ENCODE measurements at regions not wholly inside any gene's neighbourhood (a gene's known extent, or its start where the extent isn't known, plus 50 kb on each side); places are given as distances from the start of the nearest gene placed in this dataset.

DNA sequence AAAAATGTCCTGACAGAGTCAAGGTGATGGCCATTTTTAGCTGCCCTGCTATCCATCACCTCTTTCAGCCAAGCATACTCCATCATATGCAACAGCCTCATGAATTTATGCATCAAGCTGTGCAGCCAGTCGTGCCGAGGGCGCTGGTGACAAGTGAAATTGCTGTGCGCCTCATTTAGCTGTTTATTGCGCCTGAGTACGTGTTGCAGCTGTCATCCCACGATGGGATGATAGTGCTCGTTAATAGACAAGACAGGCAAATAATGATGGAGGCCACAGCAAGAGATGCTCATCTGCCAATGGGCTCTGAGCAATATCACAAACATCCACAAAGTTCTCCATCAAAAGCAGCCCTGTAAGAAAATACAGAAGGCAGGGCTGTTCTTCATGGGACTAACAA lies 562.3 kb upstream of the POU3F2 start:
- FAIRE-seq (no peak), DNase-seq (ENCODE audit: insufficient read length, low spot score) (no peak)

DNA sequence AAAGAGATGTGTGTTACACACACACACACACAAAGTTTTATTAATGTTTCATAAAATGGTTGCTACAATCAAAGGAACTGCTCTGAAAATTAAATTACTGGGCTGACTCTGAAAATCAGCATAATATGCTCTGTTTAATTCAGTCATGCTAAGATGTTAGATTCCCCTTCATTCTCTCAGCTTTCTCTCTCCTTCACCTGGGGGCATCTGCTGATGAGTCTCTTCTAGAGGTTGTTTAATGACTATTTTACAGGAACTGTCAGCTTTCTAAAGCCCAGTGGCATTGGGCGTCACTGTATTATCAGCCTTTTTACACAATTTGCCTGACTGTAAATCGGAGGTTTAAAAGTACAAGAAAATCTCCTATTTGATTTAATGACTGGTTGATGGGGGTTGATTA lies 559.7 kb upstream of the POU3F2 start:
- DNase-seq (ENCODE audit: insufficient read length, low spot score) (no peak), FAIRE-seq (no peak)

DNA sequence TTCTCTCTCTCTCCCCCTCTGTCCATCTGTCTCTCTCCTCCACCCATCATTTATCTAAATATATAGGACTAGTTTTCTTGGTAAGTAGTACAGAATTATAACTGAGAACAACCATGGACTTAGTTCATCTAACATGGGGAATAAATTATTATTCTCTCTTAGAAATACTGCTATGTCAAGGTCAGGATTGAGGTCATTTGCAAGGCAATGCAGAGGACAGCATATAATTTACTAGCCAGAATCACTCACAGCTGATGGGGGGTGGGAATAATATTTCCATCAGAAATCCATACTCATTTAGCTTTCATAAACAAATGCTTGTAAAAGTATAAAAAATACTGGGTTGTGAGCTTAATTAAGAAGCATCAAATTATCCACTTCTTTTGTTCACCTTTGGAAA lies 553.9 kb upstream of the POU3F2 start:
- FAIRE-seq (no peak), DNase-seq (ENCODE audit: insufficient read length, low spot score) (no peak)

DNA sequence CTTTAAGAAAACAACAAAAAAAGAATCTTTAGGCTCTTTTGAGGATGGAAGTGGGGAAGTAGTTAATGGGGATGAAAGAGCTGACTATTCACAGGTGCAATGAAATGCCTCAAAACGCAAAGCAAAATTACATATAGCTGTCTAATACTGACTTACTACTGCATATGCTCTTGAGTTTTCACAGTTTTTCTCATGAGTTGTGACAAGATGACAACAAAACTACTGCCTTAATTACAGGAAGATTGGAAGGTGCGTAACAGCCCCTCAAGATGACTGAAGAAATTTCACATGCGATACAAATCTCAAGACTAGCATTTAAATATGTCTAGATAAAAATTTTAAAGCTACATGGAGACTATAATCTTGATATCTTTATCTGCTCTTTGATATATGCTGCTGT lies 547.8 kb upstream of the POU3F2 start:
- FAIRE-seq, result no peak
- DNase-seq (ENCODE audit: insufficient read length, low spot score), result no peak

DNA sequence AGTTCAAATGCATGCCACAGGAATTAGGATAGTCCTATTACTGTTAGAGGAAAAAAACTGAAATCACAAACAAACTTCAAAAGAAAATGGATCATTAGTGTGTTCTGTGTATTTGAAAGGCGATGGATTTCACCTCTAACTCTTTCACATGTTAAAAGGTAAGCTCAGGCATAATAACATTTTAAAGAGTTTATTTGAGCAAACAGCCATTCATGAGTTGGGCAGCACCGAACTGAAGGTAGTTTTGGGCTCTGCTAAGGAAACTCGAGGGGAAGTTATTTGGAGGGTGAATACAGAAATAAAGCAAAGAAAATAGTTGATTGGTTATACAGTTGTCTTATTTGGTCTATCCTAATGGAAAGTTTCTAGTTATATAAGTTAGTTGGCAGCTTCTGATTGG lies 546.5 kb upstream of the POU3F2 start:
- DNase-seq (ENCODE audit: insufficient read length, low spot score), result no peak
- no peak for FAIRE-seq

DNA sequence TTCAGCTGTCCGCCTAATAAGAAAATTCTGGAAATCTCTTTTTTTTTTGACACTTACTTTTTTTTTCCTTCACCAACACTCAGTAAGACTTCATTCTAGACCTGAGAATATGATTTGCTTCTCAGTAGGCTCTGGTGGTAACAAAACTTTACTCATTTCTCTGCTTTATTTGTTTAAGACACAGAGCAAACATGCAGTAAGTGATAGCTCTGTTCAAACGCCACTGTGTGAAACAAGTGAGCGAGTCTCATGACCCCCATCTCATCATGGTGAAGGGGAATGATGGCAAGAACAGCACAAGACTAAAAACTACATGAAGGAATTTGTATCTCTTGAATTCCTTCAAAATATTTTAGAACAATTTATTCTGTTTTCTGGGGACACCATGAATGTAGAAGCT lies 541.6 kb upstream of the POU3F2 start:
- no peak for DNase-seq (ENCODE audit: insufficient read length, low spot score)
- FAIRE-seq, result no peak

DNA sequence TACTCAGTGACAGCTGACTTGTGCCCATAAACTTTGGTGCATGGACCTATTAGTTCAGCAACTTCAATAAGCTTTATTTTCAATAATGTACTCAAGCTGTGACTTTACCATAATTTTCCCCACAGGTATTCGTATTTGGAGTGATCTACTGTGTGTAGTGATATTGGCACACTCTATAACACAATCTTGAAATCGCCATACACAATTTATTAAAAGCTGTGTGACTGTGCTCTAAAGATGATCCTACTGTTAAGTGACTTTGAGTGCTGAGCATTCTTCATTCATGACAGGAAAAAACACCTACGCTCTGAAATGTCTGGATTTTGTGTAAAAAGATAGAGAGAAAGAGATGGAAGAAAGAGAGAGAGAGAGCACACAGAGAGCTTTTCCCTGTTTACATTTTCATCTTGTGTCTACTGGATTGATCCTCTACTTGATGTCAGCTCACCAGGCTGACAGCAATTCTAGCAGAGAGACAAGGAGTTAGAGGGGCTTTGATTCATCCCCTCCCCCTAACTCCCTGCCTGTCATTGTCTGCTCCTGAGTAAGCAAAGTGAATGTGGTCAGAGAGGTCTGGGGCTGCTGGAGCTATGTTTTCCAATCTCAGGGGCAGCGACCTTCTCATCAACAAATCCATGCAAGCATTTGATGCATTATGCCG lies 538.7 kb upstream of the POU3F2 start:
- DNase-seq (ENCODE audit: insufficient read length, low spot score), result no peak

GRCh38 chr6:98308564-98308963 lies 525.8 kb upstream of the POU3F2 start:
- no peak for FAIRE-seq

More for the DNA sequence above, 538.7 kb upstream of the POU3F2 start:
- FAIRE-seq, result no peak

DNA sequence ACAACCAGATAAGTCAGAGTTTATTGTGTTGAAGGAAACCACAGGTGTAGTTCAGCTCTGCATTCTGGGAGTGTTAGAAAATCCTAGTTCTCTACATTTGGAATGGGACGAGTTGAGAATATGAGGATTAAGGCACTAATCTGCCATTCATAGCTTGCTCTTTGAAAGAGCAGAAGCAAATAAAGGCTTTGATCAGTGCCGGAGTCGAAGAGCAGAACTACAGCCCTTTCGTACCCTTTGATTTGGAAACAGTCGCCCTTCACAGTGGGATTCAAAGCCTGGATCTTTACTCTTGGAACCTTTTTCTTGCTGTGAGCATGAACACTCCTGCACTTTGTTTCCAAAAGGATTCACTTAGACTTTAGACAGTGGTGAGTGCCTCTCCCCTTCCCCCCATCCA lies 523.9 kb upstream of the POU3F2 start:
- no peak for FAIRE-seq
- DNase-seq (ENCODE audit: insufficient read length, low spot score), result no peak

More at GRCh38 chr6:98308564-98308963, 525.8 kb upstream of the POU3F2 start:
- no peak for DNase-seq (ENCODE audit: insufficient read length, low spot score)

- FAIRE-seq, result no peak
- DNase-seq (ENCODE audit: insufficient read length, low spot score), result no peak
Measured at GRCh38 chr6:98323605-98324004, 510.8 kb upstream of the POU3F2 start.

DNA sequence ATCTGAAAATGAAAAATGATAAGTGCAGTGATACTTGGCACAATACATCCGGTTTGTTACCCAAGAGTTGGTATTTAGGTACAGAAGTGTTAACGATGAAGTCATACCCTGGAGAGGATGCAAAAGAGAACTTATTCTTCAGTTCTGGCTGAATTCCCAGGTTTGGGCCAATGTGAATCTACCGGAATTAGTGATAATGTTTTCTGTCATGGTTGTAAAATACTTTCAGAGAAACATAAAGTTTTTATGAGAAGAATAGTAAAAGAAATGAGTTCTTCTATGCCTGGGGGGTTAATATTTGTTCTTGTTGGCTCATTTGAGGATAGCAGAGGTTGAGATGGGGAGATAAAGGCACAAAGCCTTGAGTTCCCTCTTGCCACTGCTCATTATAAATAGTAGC lies 509.9 kb upstream of the POU3F2 start:
- DNase-seq (ENCODE audit: insufficient read length, low spot score) (no peak), FAIRE-seq (no peak)

DNA sequence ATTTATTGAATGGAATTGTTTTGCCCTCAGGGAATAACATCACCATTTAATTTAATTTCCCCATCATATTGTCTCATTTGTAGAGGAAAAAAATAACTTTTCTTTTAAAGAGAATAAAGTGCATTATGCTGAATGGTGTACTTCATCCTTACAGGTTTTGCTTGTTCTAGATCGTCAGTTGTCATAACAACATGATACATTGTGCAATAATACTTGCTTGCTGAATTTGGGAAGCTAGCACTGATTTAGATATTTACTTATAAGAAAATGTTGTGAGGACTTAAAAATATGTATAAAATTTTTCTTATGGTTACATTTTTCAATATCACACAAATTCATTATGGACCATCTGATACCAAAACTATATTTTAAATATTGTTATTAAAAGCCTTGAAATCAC lies 509.0 kb upstream of the POU3F2 start:
- DNase-seq (ENCODE audit: insufficient read length, low spot score), result no peak
- FAIRE-seq, result no peak

GRCh38 chr6:98333273-98333672 lies 501.1 kb upstream of the POU3F2 start:
- no peak for DNase-seq (ENCODE audit: insufficient read length, low spot score)
- FAIRE-seq, result no peak

DNA sequence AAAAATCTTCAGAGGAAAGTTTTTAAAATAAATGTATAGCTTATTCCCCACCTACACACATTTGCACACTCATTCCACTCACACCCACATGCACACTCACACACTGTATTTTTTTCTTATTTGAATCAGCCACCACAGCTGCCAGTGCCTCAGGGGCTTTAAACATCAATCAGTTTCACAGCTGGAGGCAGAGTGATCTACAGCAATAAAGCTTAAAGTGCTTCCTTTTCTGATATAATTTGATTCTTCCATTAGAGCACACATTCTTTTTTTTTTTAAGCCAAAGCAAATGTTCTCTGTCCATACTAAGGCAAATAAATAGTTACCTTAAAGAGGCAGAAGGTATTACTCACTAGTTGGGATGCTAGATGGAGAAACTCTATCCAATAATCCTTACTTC lies 498.8 kb upstream of the POU3F2 start:
- no peak for DNase-seq (ENCODE audit: insufficient read length, low spot score)
- FAIRE-seq, result no peak

DNA sequence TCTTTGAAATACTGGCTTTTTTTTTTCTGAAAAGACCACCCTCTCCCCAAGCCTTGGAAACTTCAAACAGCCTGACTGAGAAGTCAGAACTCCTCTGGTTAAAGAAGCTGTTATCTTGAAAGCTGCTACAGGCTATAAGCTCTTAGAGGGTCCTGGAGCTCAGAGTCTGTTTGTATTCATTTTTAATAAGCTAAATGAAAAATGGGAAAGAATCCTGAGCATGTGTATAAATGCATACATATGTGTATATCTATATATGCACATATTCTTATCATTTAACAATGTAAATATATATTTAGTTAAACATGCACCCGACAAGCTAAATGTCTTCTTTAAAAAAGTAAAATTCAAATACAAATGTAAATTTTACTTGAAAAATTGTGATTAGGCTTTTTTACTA lies 494.9 kb upstream of the POU3F2 start:
- FAIRE-seq (no peak), DNase-seq (ENCODE audit: insufficient read length, low spot score) (no peak)

DNA sequence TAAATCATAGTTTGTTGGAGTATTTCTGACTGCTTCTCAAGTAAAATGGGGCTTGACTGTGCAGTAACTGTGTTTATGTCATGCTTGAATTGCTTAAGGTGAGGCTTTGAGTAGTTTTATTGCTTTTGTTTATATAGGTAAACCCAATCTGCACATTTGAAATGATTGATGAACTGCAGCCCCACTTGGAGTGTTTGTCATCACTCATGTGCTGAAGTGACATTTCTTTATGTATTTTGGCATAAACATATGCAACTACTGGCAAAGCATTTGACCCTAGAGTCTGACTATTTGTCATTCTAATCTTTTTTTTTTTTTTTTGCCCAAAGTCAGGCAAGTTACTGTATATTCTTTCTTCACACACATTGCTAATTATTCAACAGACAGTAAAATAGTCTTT lies 491.4 kb upstream of the POU3F2 start:
- no peak for FAIRE-seq
- no peak for DNase-seq (ENCODE audit: insufficient read length, low spot score)

DNA sequence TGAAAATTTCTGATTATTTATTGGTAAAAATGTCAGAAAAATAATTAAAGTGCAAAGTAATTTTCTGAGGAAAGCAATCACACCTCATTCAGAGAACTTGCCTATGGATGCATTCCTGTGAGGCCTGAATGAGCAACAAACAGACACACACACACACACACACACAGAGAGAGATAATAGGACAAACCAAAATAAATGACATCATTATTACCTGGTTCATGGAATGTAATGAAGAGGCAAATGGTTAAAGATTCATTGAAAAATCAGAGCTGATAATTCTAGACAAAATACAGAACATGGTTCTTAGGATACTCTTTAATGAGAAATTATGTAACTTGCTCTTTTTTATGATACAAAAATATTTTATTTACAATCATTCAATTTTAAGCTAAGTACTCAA lies 490.6 kb upstream of the POU3F2 start:
- DNase-seq (ENCODE audit: insufficient read length, low spot score) (no peak), FAIRE-seq (no peak)

DNA sequence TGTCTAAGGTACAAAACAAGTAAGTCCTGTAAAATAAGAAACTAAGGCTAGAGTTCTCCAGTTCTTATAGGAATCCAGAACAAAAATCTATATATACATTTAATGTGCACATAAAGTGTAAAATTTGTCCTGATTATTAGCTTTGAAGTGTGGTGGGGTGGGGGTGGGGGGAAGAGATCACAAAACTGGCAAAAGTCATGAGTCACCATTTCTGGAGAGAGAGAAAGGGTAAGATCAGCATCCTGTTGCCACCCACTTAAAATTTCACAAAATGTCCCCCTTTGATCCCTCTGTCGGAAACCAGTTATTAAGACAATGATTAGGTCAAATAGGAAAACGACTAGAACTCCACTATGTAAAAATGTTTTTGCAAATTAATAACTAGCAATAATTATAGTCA lies 482.0 kb upstream of the POU3F2 start:
- FAIRE-seq, result no peak

DNA sequence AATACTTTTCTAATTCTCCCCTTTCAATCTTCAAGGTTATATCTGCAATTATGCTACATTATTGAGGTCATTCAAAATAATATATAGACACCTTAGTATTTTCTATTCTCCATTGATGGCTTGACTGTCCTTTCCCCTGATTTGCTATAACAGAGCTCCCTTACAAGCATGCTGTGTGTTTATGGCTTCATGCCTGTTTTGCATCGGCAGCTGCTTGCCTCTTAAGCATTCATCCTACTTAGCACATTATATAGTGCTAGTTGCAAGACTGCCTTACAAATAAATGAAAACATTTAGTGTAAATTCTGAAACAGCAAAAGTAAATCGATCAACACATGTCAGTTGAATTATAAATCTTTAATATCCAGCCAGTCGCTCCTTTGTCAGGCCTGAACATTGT lies 476.2 kb upstream of the POU3F2 start:
- DNase-seq (ENCODE audit: insufficient read length, low spot score) (no peak), FAIRE-seq (no peak)

More for the DNA sequence above, 482.0 kb upstream of the POU3F2 start:
- DNase-seq (ENCODE audit: insufficient read length, low spot score), result no peak

DNA sequence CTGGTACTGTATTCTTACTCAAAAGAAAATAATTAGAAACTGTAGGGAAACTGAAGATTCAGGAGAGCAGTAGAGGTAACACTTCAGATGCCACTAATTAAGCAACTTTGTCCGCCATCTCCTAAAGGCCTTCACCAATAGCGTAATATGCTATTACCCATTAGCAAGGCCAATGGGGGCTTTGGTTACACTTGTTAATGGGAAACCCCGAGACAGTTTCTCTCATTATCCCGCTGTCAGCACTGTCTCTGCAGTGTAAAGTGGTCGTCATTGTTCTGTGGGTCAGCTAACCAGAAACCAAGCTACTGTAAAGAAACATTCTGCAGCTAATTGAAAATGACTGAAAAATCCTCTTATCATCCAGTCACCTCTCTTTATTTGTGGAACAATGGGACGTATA lies 468.0 kb upstream of the POU3F2 start:
- FAIRE-seq (no peak), DNase-seq (ENCODE audit: insufficient read length, low spot score) (no peak)

- DNase-seq (ENCODE audit: insufficient read length, low spot score) (no peak), FAIRE-seq (no peak)
Measured at GRCh38 chr6:98380589-98380988, 453.8 kb upstream of the POU3F2 start.

DNA sequence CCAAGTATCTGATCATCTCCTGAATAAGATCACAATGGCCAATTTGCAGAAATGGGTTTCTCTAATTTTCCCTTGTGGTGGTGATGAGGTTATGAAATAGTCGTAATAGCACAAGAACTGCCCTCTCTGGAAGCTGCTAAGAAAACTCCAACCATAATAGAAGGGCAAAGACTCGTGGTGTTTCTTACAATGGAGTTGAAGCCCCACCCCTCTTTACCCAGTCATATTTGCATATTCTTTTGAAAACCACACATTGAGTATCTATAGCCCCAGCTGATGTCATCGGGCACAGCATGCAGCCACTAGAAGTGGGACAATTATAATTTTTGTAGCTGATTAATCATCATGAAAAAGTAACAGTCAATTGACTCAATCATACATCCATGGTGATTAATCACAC lies 452.1 kb upstream of the POU3F2 start:
- FAIRE-seq (no peak), DNase-seq (ENCODE audit: insufficient read length, low spot score) (no peak)

- FAIRE-seq, result no peak
- no peak for DNase-seq (ENCODE audit: insufficient read length, low spot score)
Measured at GRCh38 chr6:98384334-98384733, 450.0 kb upstream of the POU3F2 start.
